SJSA1 (cell line): ENCODE measurements at regions not wholly inside any gene's neighbourhood (a gene's known extent, or its start where the extent isn't known, plus 50 kb on each side); places are given as distances from the start of the nearest gene placed in this dataset.

Experiments used
- DNase-seq, 2 experiments: peaks; one replicate each; pipeline ENCODE4 v3.0.0-alpha.2; 2015 to 2020; ENCODE audit warnings: low spot score in 2 of 2, low read depth in 1 of 2
- H3K27ac ChIP-seq: fragments of 250-450 bp; sonication (Bioruptor Pico); 2 replicates; pipeline ENCODE4 v1.5.1; 2020; ENCODE audit warnings: mild to moderate bottlenecking, moderate library complexity
- H3K27me3 ChIP-seq: fragments of 250-450 bp; sonication (Bioruptor Pico); replicated peaks from 2 replicates; pipeline ENCODE4 v1.5.1; 2020; ENCODE audit warnings: mild to moderate bottlenecking, moderate library complexity
- H3K36me3 ChIP-seq: fragments of 250-450 bp; sonication (Bioruptor Pico); 2 replicates; pipeline ENCODE4 v1.5.1; 2020; ENCODE audit warnings: mild to moderate bottlenecking
- H3K4me1 ChIP-seq: fragments of 250-450 bp; sonication (Bioruptor Pico); replicated peaks from 2 replicates; pipeline ENCODE4 v1.6.1; 2021; ENCODE audit warnings: mild to moderate bottlenecking
- H3K4me3 ChIP-seq: fragments of 250-450 bp; sonication (Bioruptor Pico); 2 replicates; pipeline ENCODE4 v1.5.1; 2020; ENCODE audit warnings: mild to moderate bottlenecking
- H3K9me3 ChIP-seq: fragments of 250-450 bp; sonication (Bioruptor Pico); replicated peaks from 2 replicates; pipeline ENCODE4 v1.5.1; 2020; ENCODE audit warnings: mild to moderate bottlenecking

DNA sequence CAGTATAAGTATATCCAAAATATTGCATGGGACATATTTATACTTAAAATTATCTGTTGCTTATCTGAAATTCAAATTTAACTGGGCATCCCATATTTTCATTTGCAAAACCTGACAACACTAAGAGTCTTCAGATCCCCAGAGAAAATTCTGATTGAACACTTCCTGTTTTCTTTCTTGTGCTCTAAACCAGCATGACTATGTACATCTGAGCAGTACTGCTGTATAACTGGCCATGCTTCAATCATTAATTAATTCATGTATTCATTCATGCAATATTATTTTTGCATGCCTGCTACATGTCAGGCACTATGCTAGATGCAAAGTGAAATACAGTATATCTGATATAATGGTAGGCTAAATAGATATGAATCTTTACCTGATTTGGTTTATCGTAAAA, 461.2 kb downstream of the TLR4 start:
- H3K4me3 ChIP-seq: no peak overlapping the region
- no peak for DNase-seq
- no peaks in the 10 kb centered on the region for H3K4me1 ChIP-seq
- H3K27ac ChIP-seq: no peak overlapping the region
- H3K36me3 ChIP-seq: no peaks in the 10 kb centered on the region
- no peaks in the 10 kb centered on the region for H3K27me3 ChIP-seq
- H3K9me3 ChIP-seq: no peaks in the 10 kb centered on the region

DNA sequence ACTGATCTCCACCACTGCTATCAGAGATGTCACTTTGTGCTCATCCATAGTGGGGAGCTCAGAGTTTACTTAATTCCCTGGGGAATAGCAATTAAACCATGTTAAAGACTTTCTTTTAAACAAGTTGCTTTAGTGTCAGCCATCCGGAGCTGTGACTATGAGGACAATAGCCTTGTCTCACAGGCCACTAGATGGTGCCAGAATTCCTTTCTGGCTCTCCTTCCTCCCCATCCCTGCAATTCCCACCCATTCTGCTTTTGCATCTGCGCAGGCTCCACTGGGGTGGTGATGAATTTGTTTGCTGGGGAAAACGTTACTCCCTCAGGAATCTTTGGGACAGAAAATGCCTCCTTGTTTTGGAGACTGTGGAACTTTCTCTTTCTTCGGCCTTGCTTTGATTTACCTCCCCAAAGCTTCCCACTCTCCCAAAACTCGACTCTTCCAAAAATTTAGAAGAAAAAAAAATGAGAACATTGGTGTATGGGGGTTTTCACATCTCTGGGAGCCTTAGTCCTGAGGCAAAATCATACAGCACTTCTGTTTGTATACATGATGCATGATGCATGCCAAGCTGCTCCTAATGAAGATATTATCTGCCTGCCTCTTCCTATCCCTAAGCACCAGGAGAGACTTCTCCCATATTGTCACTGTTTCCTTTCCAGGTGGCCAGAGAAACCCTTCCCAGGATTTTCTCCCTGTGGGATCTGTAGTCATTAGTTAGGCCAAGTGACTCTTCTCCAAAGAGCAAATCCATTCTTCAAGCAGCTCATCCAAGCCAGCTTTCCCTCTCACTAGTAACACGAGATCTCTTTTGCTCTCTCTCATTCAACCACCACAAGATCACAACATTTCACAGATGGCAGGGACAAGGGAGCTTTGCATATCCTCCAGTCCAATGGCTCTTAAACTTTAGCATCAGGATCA, 466.1 kb downstream of the TLR4 start:
- no peaks in the 10 kb centered on the region for H3K9me3 ChIP-seq
- no peaks in the 10 kb centered on the region for H3K36me3 ChIP-seq
- no peak overlapping the region for H3K4me3 ChIP-seq
- DNase-seq: peak; percentile 1 to 38
- H3K4me1 ChIP-seq: no peaks in the 10 kb centered on the region
- H3K27me3 ChIP-seq: no peaks in the 10 kb centered on the region
- no peak overlapping the region for H3K27ac ChIP-seq

DNA sequence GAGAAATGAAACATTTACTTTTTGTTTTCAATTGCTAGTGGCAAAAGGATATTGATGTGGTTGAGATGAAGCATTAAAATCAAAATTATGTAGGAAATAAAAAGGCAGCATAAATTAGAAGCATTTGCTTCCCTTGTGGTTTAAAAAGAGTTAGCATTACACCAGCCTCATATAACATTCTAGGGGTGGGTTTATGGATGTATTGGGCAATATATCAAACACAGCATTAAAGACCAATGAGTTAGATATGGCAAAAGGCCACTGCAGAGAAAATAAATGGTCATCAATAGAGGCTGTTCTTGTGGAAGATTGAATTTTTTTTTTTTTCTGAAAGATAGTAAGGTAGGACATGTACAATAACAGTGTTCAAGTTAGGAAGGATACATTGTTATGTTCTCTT, 473.0 kb downstream of the TLR4 start:
- DNase-seq: no peak
- no peaks in the 10 kb centered on the region for H3K27me3 ChIP-seq
- no peaks in the 10 kb centered on the region for H3K4me1 ChIP-seq
- H3K36me3 ChIP-seq: no peaks in the 10 kb centered on the region
- no peaks in the 10 kb centered on the region for H3K9me3 ChIP-seq
- no peak overlapping the region for H3K27ac ChIP-seq
- no peak overlapping the region for H3K4me3 ChIP-seq

- no peaks in the 10 kb centered on the region for H3K9me3 ChIP-seq
- DNase-seq: no peak
- H3K27me3 ChIP-seq: no peaks in the 10 kb centered on the region
- H3K27ac ChIP-seq: no peak overlapping the region
- H3K4me3 ChIP-seq: no peak overlapping the region
- H3K36me3 ChIP-seq: no peaks in the 10 kb centered on the region
- no peaks in the 10 kb centered on the region for H3K4me1 ChIP-seq
Measured at GRCh38 chr9:118183576-118183975, 479.4 kb downstream of the TLR4 start.

DNA sequence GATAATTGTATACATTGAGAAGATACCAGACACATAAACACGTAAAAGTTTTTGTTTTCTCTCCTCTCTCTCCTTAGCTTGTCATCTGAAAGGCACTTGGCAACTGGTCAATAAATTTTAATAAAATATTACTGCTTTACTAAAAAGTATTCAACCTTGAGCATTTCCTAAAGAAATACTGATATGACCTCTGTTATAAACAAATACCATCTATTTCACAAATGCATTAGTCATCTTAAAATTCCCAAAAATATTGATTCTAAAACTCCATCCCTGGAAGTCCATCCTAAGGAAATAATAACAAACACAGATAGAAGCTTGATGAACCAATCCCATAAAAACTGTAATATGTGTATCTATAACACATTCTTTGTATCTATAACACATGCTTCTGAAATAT, 483.2 kb downstream of the TLR4 start:
- H3K9me3 ChIP-seq: no peaks in the 10 kb centered on the region
- no peaks in the 10 kb centered on the region for H3K36me3 ChIP-seq
- DNase-seq: no peak
- no peaks in the 10 kb centered on the region for H3K4me1 ChIP-seq
- no peaks in the 10 kb centered on the region for H3K27me3 ChIP-seq
- no peak overlapping the region for H3K27ac ChIP-seq
- H3K4me3 ChIP-seq: no peak overlapping the region

- H3K4me1 ChIP-seq: no peaks in the 10 kb centered on the region
- no peaks in the 10 kb centered on the region for H3K9me3 ChIP-seq
- no peak overlapping the region for H3K27ac ChIP-seq
- no peak for DNase-seq
- no peaks in the 10 kb centered on the region for H3K27me3 ChIP-seq
- H3K36me3 ChIP-seq: no peaks in the 10 kb centered on the region
- no peak overlapping the region for H3K4me3 ChIP-seq
Measured at GRCh38 chr9:118189615-118190014, 485.4 kb downstream of the TLR4 start.

DNA sequence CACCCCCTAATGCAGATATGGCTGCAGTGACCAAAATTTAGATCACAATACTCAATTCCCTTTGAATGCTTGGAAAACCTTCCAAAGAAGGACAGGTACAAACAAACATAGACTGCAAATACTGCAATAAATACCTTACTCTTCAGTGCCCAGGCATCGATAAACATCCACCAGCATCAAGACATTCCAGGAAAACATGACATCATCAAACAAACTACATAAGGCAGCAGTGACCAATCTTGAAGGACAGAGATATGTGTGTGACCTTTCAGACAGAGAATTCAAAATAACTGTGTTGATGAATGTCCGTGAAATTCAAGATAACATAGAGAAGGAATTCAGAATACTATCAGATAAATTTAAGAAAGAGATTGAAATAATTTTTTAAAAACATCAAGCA, 488.6 kb downstream of the TLR4 start:
- DNase-seq: no peak
- Histone ChIP-seq H3K27me3 (no peaks in the 10 kb centered on the region), H3K4me1 (no peaks in the 10 kb centered on the region), H3K27ac (no peak overlapping the region), H3K4me3 (no peak overlapping the region), H3K36me3 (no peaks in the 10 kb centered on the region), H3K9me3 (no peaks in the 10 kb centered on the region)

- Histone ChIP-seq H3K36me3 (no peaks in the 10 kb centered on the region), H3K4me1 (no peaks in the 10 kb centered on the region), H3K9me3 (0 out of 2 replicates have a peak, but pooled peaks cover 3% of the 10 kb centered on the region), H3K27ac (no peak overlapping the region), H3K27me3 (no peaks in the 10 kb centered on the region), H3K4me3 (no peak overlapping the region)
- DNase-seq: no peak
Measured at GRCh38 chr9:118209343-118209742, 505.1 kb downstream of the TLR4 start.

DNA sequence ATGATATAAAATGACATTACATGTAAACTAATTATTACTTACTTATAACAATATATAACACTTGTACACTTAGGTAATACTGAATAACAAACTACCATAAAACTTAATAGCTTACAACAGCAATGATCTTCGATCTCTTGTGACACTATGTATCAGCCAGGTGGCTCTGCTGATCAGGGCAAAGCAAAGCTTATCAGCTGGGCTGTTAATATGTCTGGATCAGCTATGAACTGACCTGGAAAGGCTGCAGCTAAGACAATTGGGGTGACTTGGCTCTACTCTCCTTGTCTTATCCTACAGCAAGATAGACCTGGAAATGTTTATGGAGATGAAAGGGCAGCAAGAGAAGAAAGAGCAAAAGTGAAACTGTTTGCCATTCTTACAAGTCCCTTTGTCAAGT, 511.3 kb downstream of the TLR4 start:
- H3K36me3 ChIP-seq: no peaks in the 10 kb centered on the region
- no peak for DNase-seq
- no peaks in the 10 kb centered on the region for H3K27me3 ChIP-seq
- no peaks in the 10 kb centered on the region for H3K9me3 ChIP-seq
- H3K4me1 ChIP-seq: no peaks in the 10 kb centered on the region
- no peak overlapping the region for H3K4me3 ChIP-seq
- H3K27ac ChIP-seq: no peak overlapping the region

DNA sequence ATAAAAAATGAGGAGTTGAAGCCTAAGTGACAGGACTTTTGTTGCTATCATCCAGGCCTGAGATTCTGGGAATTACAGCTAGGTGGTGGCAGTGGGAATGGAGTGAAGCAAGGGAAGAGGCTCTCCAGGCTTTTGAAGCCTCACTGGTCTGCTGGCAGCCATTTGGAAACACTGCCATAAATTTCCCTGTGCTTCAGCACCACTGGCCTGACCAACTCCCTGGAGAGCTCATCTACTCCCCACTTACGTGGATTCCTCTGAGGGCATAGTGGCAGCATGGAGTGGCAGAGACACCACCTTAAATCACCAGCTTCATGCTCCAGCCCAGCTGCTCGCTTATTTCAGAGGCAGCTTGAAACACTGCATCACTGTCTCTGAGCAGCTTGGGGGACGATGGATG, 518.2 kb downstream of the TLR4 start:
- no peaks in the 10 kb centered on the region for H3K9me3 ChIP-seq
- no peaks in the 10 kb centered on the region for H3K4me1 ChIP-seq
- no peak for DNase-seq
- H3K4me3 ChIP-seq: no peak overlapping the region
- no peak overlapping the region for H3K27ac ChIP-seq
- no peaks in the 10 kb centered on the region for H3K27me3 ChIP-seq
- no peaks in the 10 kb centered on the region for H3K36me3 ChIP-seq

GRCh38 chr9:118223111-118223510, 518.9 kb downstream of the TLR4 start:
- no peak overlapping the region for H3K4me3 ChIP-seq
- no peaks in the 10 kb centered on the region for H3K9me3 ChIP-seq
- H3K27ac ChIP-seq: no peak overlapping the region
- H3K36me3 ChIP-seq: no peaks in the 10 kb centered on the region
- H3K4me1 ChIP-seq: no peaks in the 10 kb centered on the region
- DNase-seq: no peak
- H3K27me3 ChIP-seq: no peaks in the 10 kb centered on the region

DNA sequence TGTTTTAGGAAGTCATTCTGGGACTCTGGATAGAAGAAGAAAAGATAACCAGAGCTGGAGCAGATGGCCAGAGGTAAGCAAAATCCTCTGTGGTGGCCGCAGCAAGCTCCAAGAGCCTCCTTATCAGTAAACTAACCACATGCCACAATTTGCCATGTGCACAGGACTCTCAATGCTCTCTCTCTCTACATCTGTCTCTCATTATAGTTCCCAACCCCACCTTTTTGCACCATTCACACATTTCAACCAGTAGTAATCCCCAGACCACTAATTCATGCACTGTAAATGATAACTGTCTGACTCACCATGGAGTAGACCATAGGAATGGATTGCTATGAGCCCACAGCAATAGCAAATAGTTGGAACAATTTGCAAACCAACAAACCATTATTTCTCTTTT, 526.1 kb downstream of the TLR4 start:
- Histone ChIP-seq H3K27ac (no peak overlapping the region), H3K9me3 (no peaks in the 10 kb centered on the region), H3K4me1 (no peaks in the 10 kb centered on the region), H3K27me3 (no peaks in the 10 kb centered on the region), H3K36me3 (no peaks in the 10 kb centered on the region), H3K4me3 (no peak overlapping the region)
- DNase-seq: no peak

- H3K9me3 ChIP-seq: no peaks in the 10 kb centered on the region
- no peaks in the 10 kb centered on the region for H3K36me3 ChIP-seq
- DNase-seq: no peak
- no peak overlapping the region for H3K27ac ChIP-seq
- no peaks in the 10 kb centered on the region for H3K27me3 ChIP-seq
- no peak overlapping the region for H3K4me3 ChIP-seq
- H3K4me1 ChIP-seq: no peaks in the 10 kb centered on the region
Measured at GRCh38 chr9:118236625-118237024, 532.4 kb downstream of the TLR4 start.

- no peaks in the 10 kb centered on the region for H3K36me3 ChIP-seq
- H3K4me3 ChIP-seq: no peak overlapping the region
- no peaks in the 10 kb centered on the region for H3K4me1 ChIP-seq
- no peak overlapping the region for H3K27ac ChIP-seq
- H3K9me3 ChIP-seq: no peaks in the 10 kb centered on the region
- no peaks in the 10 kb centered on the region for H3K27me3 ChIP-seq
- no peak for DNase-seq
Measured at GRCh38 chr9:118238139-118238538, 533.9 kb downstream of the TLR4 start.

GRCh38 chr9:118252027-118252426, 547.8 kb downstream of the TLR4 start:
- Histone ChIP-seq H3K27ac (no peak overlapping the region), H3K36me3 (no peaks in the 10 kb centered on the region), H3K4me3 (no peak overlapping the region), H3K27me3 (no peaks in the 10 kb centered on the region), H3K4me1 (no peaks in the 10 kb centered on the region), H3K9me3 (no peaks in the 10 kb centered on the region; the same call in 1 of the 2 replicates)
- DNase-seq: no peak
